ENCODE measurements at regions not wholly inside any gene's neighbourhood (a gene's known extent, or its start where the extent isn't known, plus 50 kb on each side); places are given as distances from the start of the nearest gene placed in this dataset.

DNA sequence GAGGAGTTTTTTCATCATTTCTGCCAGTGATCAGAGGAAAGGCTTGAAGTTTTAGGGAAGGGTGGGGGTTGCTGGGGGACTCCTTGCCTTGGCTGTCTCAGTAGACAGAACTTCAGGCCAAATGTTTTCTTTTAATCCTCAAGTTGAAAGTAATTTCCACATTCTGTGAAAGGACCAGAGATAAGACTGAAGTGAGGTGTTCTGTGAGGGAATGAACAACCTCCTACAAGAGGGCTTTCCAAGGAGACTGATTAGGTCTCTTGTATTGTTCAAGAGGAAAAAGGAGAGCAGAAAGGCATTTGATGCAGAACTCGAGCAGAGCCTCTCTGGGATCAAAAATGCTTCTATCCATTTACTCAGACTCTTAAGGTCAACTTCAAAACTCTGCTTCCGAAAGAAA lies 282.1 kb upstream of the ATP10B start (continued):
- TF ChIP-seq ZNF592 (IDR thresholded peaks at IDR 0.05) = no peak

GRCh38 chr5:161115941-161116340 lies 263.9 kb upstream of the ATP10B start:
- SMC1A ChIA-PET (ENCODE audit: uncharacterized antibody, unreplicated experiment) = no interaction called here
- CTCF ChIA-PET = no interaction called here
- WGBS (ENCODE audit: insufficient coverage, insufficient replicate concordance, low lambda C conversion rate, missing lambda C conversion rate) = 33% methylated on average over 2 of the region's 2 CpGs
- Histone ChIP-seq H3K79me2 (ENCODE audit: control insufficient read depth, insufficient read depth, low read length) (no peaks in the 10 kb centered on the region), H3K4me3 (no peak overlapping the region), H4K20me1 (ENCODE audit: control insufficient read depth, insufficient read depth) (no peaks in the 10 kb centered on the region), H3K9me3 (replicated peaks; ENCODE audit: control insufficient read depth, insufficient read depth, low read length) (no peaks in the 10 kb centered on the region), H3K27me3 (replicated peaks in 1 of 2; ENCODE audit: control insufficient read depth in 2 of 2, insufficient read depth in 2 of 2, low read length in 1 of 2) (no peaks in the 10 kb centered on the region), H3K4me2 (ENCODE audit: control insufficient read depth, insufficient read depth) (no peak overlapping the region), H3K9ac (ENCODE audit: control insufficient read depth, insufficient read depth, low read length) (no peak overlapping the region), H3K36me3 (ENCODE audit: control insufficient read depth in 2 of 2, insufficient read depth in 2 of 2, low read length in 1 of 2) (no peaks in the 10 kb centered on the region), H2AFZ (ENCODE audit: control insufficient read depth, low read depth, low read length) (no peak overlapping the region), H3K27ac (ENCODE audit: control insufficient read depth, insufficient read depth) (no peak overlapping the region), H3K4me1 (ENCODE audit: control insufficient read depth, insufficient read depth, low read length) (no peaks in the 10 kb centered on the region)
- FAIRE-seq = no peak
- POLR2A ChIA-PET = no interaction called here
- TF ChIP-seq CBX3 (IDR thresholded peaks at IDR 0.05; ENCODE audit: borderline replicate concordance, low read depth) = no peak
- TF ChIP-seq TCF7 (IDR thresholded peaks at IDR 0.05; ENCODE audit: borderline replicate concordance) = no peak
- ATAC-seq = no peak
- no peak for DNase-seq (ENCODE audit: low read depth, low spot score)
- intact Hi-C loops (cut with micrococcal nuclease; ENCODE audit: unreplicated experiment) (no loop called here), in situ Hi-C loops (cut with MboI) (no loop called here)
- BruUV-seq (replicated peaks) = no TSS peak
- RAD21 ChIA-PET (ENCODE audit: unreplicated experiment) = no interaction called here

All from GM12878 (cell line).